Neural cell (in vitro differentiated cells): ENCODE measurements at regions not wholly inside any gene's neighbourhood (a gene's known extent, or its start where the extent isn't known, plus 50 kb on each side); places are given as distances from the start of the nearest gene placed in this dataset.

Experiments used
- EZH2 ChIP-seq: fragments of 200-600, 300-800 bp; shearing (Covaris generic), sonication (generic); IDR thresholded peaks from 2 replicates; pipeline ENCODE4 v1.6.1; 2014; ENCODE audit warnings: antibody characterized with exemption, low read length, borderline replicate concordance, mild to moderate bottlenecking; ENCODE audit not compliant: insufficient read depth, poor library complexity, severe bottlenecking
- RAD21 ChIP-seq: fragments of 450-650 bp; conservative IDR thresholded peaks from 2 replicates; pipeline ENCODE4 v1.6.1; 2014; ENCODE audit warnings: antibody characterized with exemption, mild to moderate bottlenecking, moderate library complexity
- SMC3 ChIP-seq: fragments of 450-650 bp; conservative IDR thresholded peaks from 2 replicates; pipeline ENCODE4 v1.6.1; 2014; ENCODE audit warnings: antibody characterized with exemption, mild to moderate bottlenecking, moderate library complexity; ENCODE audit not compliant: poor library complexity
- TF ChIP-seq, protein P1 (sequence below): fragments of 450-650 bp; IDR thresholded peaks from 2 replicates; pipeline ENCODE4 v1.5.1; 2014; ENCODE audit warnings: antibody characterized with exemption, mild to moderate bottlenecking, moderate library complexity; ENCODE audit not compliant: poor library complexity, severe bottlenecking

DNA sequence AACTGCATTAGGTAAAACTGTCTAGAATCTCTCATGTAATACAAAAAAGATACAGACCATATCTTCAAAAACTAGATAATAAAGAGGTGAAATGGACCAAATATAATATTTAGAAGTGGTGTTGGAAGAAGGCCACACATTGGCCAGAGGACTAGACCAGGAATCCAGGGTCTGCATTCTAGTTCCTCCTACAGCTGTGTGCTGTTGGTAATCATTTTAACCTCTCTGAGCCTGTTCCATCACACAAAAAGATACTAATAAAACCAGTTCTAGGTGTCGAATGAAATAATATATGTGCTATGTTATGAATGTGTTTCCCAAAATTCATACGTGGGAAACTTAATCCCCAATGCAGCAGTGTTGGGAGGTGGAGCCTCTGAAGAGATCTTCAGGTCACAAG lies 111.6 kb upstream of the RREB1 start:
- TF ChIP-seq, protein P1, sequence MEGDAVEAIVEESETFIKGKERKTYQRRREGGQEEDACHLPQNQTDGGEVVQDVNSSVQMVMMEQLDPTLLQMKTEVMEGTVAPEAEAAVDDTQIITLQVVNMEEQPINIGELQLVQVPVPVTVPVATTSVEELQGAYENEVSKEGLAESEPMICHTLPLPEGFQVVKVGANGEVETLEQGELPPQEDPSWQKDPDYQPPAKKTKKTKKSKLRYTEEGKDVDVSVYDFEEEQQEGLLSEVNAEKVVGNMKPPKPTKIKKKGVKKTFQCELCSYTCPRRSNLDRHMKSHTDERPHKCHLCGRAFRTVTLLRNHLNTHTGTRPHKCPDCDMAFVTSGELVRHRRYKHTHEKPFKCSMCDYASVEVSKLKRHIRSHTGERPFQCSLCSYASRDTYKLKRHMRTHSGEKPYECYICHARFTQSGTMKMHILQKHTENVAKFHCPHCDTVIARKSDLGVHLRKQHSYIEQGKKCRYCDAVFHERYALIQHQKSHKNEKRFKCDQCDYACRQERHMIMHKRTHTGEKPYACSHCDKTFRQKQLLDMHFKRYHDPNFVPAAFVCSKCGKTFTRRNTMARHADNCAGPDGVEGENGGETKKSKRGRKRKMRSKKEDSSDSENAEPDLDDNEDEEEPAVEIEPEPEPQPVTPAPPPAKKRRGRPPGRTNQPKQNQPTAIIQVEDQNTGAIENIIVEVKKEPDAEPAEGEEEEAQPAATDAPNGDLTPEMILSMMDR = no peak
- TF ChIP-seq RAD21 (no peak), SMC3 (no peak), EZH2 (no peak)
